Esophagus squamous epithelium (tissue), 4 donors: ENCODE measurements at regions not wholly inside any gene's neighbourhood (a gene's known extent, or its start where the extent isn't known, plus 50 kb on each side); places are given as distances from the start of the nearest gene placed in this dataset.

Experiments
- CTCF ChIP-seq, 6 experiments: fragments of 450-650 bp in 4 of 6; fragments of 200-600 bp in 2 of 6; sonication (generic) in 2 of 6; IDR thresholded peaks; one replicate each; pipeline ENCODE4 v1.5.1; 2016 to 2019; ENCODE audit warnings: antibody characterized with exemption in 6 of 6, mild to moderate bottlenecking in 4 of 6, moderate library complexity in 4 of 6
- POLR2A ChIP-seq, 4 donors: fragments of 450-650 bp; IDR thresholded peaks; one replicate each; pipeline ENCODE4 v1.6.1; 2017; ENCODE audit warnings: antibody characterized with exemption in 4 of 4, mild to moderate bottlenecking in 4 of 4, moderate library complexity in 3 of 4

GRCh38 chr13:59263531-59263930 lies 900.2 kb downstream of the DIAPH3 start:
- TF ChIP-seq POLR2A (IDR thresholded peaks at IDR 0.05) (no peak), CTCF (IDR thresholded peaks at IDR 0.05) (no peak)
